Osteocyte (in vitro differentiated cells): ENCODE measurements at regions not wholly inside any gene's neighbourhood (a gene's known extent, or its start where the extent isn't known, plus 50 kb on each side); places are given as distances from the start of the nearest gene placed in this dataset.

Experiments used
- DNase-seq: peaks from one replicate; pipeline ENCODE4 v3.0.0; 2021; ENCODE audit warnings: mixed read lengths; ENCODE audit not compliant: unreplicated experiment; ENCODE audit errors: extremely low spot score
- H3K27ac Mint-ChIP-seq: one replicate; pipeline ENCODE4 v1.8.0; 2021; ENCODE audit warnings: mild to moderate bottlenecking, mixed read lengths; ENCODE audit not compliant: unreplicated experiment
- H3K27me3 Mint-ChIP-seq: one replicate; pipeline ENCODE4 v1.8.0; 2021; ENCODE audit warnings: mixed read lengths; ENCODE audit not compliant: unreplicated experiment
- H3K36me3 Mint-ChIP-seq: one replicate; pipeline ENCODE4 v1.8.0; 2021; ENCODE audit warnings: mixed read lengths; ENCODE audit not compliant: unreplicated experiment
- H3K4me1 Mint-ChIP-seq: one replicate; pipeline ENCODE4 v1.8.0; 2021; ENCODE audit warnings: mixed read lengths; ENCODE audit not compliant: unreplicated experiment
- H3K4me3 Mint-ChIP-seq: one replicate; pipeline ENCODE4 v1.8.0; 2021; ENCODE audit warnings: mild to moderate bottlenecking, moderate library complexity, mixed read lengths; ENCODE audit not compliant: unreplicated experiment
- H3K9me3 Mint-ChIP-seq: one replicate; pipeline ENCODE4 v1.8.0; 2021; ENCODE audit warnings: mixed read lengths; ENCODE audit not compliant: unreplicated experiment
- TF ChIP-seq, protein P1 (sequence below): fragments of 200-600 bp; sonication (generic); IDR thresholded peaks from 2 replicates; pipeline ENCODE4 v1.5.0; 2021; ENCODE audit warnings: antibody characterized with exemption, mild to moderate bottlenecking, moderate library complexity

DNA sequence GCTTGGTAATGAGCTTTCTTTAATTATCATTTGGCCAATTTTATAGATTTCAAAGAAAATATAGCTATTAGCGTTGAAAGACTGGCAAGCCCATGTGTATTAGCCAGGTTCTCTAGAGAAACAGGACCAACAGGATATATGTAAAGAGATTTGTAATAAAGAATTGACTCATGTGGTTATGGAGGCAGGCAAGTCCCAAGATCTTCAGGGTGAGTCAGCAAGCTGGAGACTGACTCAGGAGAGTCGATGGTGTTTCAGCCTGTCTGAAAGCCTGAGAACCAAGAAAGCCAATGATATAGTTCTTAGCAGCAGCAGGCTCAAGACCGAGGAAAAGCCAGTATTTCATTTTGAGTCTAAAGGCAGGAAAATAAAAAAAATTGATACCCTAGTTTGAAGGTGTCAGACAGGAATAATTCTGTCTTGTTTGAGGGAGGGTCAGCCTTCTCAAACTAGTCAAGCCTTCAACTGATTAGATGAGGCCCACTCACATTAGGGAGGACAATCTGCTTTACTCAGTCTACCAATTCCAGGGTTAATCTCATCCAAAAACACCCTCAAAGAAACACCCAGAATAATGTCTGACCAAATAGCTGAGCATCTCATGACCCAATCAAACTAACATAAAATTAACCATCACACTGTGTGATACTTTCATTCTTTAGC is 78.3 kb upstream of the CRIM1 start:
- peaks cover 30% of the 10 kb centered on the region for H3K27me3 Mint-ChIP-seq
- H3K9me3 Mint-ChIP-seq: peaks cover 7% of the 10 kb centered on the region
- DNase-seq: no peak
- H3K4me3 Mint-ChIP-seq: no peak overlapping the region
- H3K27ac Mint-ChIP-seq: no peak overlapping the region
- no peaks in the 10 kb centered on the region for H3K36me3 Mint-ChIP-seq
- TF ChIP-seq, protein P1, sequence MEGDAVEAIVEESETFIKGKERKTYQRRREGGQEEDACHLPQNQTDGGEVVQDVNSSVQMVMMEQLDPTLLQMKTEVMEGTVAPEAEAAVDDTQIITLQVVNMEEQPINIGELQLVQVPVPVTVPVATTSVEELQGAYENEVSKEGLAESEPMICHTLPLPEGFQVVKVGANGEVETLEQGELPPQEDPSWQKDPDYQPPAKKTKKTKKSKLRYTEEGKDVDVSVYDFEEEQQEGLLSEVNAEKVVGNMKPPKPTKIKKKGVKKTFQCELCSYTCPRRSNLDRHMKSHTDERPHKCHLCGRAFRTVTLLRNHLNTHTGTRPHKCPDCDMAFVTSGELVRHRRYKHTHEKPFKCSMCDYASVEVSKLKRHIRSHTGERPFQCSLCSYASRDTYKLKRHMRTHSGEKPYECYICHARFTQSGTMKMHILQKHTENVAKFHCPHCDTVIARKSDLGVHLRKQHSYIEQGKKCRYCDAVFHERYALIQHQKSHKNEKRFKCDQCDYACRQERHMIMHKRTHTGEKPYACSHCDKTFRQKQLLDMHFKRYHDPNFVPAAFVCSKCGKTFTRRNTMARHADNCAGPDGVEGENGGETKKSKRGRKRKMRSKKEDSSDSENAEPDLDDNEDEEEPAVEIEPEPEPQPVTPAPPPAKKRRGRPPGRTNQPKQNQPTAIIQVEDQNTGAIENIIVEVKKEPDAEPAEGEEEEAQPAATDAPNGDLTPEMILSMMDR: no peak
- no peaks in the 10 kb centered on the region for H3K4me1 Mint-ChIP-seq

DNA sequence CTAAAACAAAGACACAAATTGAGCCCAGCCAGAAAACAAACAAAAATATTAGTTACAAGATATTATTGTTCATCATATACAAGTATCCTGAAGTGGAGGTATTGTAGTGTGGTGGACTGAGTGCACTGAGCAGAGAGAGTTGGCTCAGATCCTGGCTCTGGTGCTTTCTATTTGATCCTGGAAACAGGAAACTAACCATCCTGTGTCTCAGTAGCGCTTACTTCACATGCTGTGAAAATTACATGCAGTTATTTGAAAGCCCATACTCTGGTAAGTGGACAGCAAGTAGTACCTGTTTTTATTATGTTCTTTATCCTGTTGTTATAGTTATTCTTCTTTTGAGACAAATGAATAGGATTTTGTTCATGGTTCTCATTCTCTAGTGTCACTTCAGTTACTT is 84.3 kb upstream of the CRIM1 start:
- Mint-ChIP-seq H3K9me3 (peaks cover 16% of the 10 kb centered on the region), H3K4me3 (no peak overlapping the region), H3K27me3 (peaks cover 74% of the 10 kb centered on the region), H3K4me1 (no peaks in the 10 kb centered on the region), H3K36me3 (no peaks in the 10 kb centered on the region), H3K27ac (no peak overlapping the region)
- TF ChIP-seq, protein P1: no peak
- no peak for DNase-seq

DNA sequence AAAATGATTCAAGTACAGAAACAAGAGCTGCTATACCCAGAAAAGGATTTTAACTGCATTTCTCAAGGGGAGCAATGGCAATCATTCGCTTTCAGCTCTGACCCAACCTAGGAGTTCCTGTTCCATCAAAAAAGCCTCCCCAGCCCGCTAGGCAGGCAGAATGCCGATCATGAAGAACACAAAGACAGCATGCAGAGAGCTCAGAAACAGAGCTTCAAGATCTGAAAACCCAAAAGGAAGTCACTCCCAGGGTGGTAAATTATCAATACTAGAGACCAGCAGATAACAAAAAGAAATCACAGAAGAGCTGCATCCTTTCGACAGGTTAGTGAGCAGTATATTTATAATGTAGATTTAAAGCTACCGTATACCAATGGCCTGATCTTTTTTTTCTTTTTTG is 84.8 kb upstream of the CRIM1 start:
- H3K36me3 Mint-ChIP-seq: no peaks in the 10 kb centered on the region
- DNase-seq: no peak
- H3K4me3 Mint-ChIP-seq: no peak overlapping the region
- H3K27ac Mint-ChIP-seq: no peak overlapping the region
- peaks cover 16% of the 10 kb centered on the region for H3K9me3 Mint-ChIP-seq
- no peaks in the 10 kb centered on the region for H3K4me1 Mint-ChIP-seq
- TF ChIP-seq, protein P1: no peak
- peaks cover 70% of the 10 kb centered on the region for H3K27me3 Mint-ChIP-seq

DNA sequence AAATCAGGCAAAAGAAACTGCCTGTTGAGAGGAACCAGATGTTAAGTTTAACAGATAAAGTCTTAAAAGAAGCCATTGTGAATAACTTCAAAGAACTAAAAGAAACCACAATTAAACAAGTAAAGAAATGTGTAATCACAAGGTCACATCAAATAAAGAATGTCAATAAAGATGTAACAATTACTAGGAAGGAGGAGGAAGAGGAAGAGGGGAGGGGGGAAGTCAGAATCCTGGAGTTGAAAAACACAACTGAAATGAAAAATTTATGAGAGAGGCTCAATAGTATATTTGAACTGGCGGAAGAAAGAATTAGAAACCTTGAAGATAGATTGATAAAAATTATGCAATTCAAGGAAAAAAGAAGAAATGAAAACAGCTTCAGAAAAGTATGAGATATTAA is 88.4 kb upstream of the CRIM1 start:
- Mint-ChIP-seq H3K4me1 (no peaks in the 10 kb centered on the region), H3K36me3 (no peaks in the 10 kb centered on the region), H3K27ac (no peak overlapping the region), H3K27me3 (peaks cover 69% of the 10 kb centered on the region), H3K4me3 (no peak overlapping the region), H3K9me3 (peaks cover 16% of the 10 kb centered on the region)
- TF ChIP-seq, protein P1: no peak
- DNase-seq: no peak

DNA sequence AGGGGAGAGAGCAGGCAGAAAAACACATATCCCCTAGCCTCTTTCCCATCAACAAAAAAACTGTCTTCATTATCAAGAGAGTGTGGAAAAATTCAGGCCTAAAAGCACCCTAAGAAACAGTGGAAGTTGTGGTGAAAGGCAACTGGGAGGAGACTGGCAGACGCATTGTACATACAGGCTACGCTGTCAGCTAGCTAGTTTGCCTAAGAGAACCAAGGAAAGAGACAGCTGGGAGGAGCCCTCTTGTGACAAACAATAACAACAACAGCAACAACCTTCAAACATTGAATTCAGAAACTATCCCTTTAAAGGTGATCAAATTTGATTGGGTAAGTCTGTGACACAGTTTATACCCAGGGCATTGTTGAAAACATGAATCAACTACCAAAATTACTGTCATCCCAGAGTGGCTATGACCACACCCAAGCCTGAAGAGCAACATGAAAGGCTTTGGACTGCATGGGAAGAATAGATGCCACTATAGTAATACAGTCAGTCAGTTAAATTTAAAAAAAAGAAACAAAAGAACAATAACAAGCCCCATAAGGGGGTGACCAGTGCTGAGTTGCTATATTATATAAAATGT is 88.9 kb upstream of the CRIM1 start:
- Mint-ChIP-seq H3K36me3 (no peaks in the 10 kb centered on the region), H3K4me3 (no peak overlapping the region), H3K27me3 (peaks cover 65% of the 10 kb centered on the region), H3K27ac (no peak overlapping the region), H3K9me3 (peaks cover 16% of the 10 kb centered on the region), H3K4me1 (no peaks in the 10 kb centered on the region)
- no peak for DNase-seq
- TF ChIP-seq, protein P1: no peak
